PFSK-1 (cell line): ENCODE measurements at regions not wholly inside any gene's neighbourhood (a gene's known extent, or its start where the extent isn't known, plus 50 kb on each side); places are given as distances from the start of the nearest gene placed in this dataset.

Experiments
- POLR2AphosphoS5 ChIP-seq: IDR thresholded peaks from 2 replicates; pipeline ENCODE4 v1.6.1; 2012; ENCODE audit warnings: low read depth, mild to moderate bottlenecking, control low read depth, low read length, moderate library complexity
- REST ChIP-seq, 2 experiments: IDR thresholded peaks; 2 replicates each; pipeline versions ENCODE4 v1.6.1 to v1.8.0; 2011 to 2012; ENCODE audit warnings: low read depth in 2 of 2, low read length in 2 of 2, control low read depth in 1 of 2, inconsistent platforms in 1 of 2, mild to moderate bottlenecking in 1 of 2, moderate library complexity in 1 of 2; ENCODE audit not compliant: insufficient read depth in 1 of 2
- SIN3A ChIP-seq: IDR thresholded peaks from 2 replicates; pipeline ENCODE4 v1.6.1; 2012; ENCODE audit warnings: mild to moderate bottlenecking, low read length, moderate library complexity, borderline replicate concordance; ENCODE audit not compliant: insufficient read depth
- TAF1 ChIP-seq: IDR thresholded peaks from 2 replicates; pipeline ENCODE4 v1.6.1; 2012; ENCODE audit warnings: low read length, control low read depth, borderline replicate concordance; ENCODE audit not compliant: insufficient read depth

- TF ChIP-seq TAF1 (no peak), POLR2AphosphoS5 (no peak), REST (IDR thresholded peaks at IDR 0.05; ENCODE audit: insufficient read depth in 1 of 2, low read depth in 2 of 2, low read length in 2 of 2) (no peak), SIN3A (no peak)
These were observed 164.9 kb upstream of the MAF start for GRCh38 chr16:79765431-79765830.
